GM12891 (cell line): ENCODE measurements at regions not wholly inside any gene's neighbourhood (a gene's known extent, or its start where the extent isn't known, plus 50 kb on each side); places are given as distances from the start of the nearest gene placed in this dataset.

Experiments used
- POLR2A ChIP-seq: IDR thresholded peaks from 2 replicates; pipeline ENCODE4 v1.6.1; 2011; ENCODE audit warnings: low read depth, low read length, control low read depth
- POLR2AphosphoS5 ChIP-seq: IDR thresholded peaks from 2 replicates; pipeline ENCODE4 v1.6.1; 2011; ENCODE audit warnings: low read depth, low read length, control low read depth
- SPI1 ChIP-seq: IDR thresholded peaks from 2 replicates; pipeline ENCODE4 v1.6.1; 2011; ENCODE audit warnings: low read depth, low read length, control low read depth
- TAF1 ChIP-seq: IDR thresholded peaks from 2 replicates; pipeline ENCODE4 v1.6.1; 2011; ENCODE audit warnings: low read depth, low read length, control low read depth

DNA sequence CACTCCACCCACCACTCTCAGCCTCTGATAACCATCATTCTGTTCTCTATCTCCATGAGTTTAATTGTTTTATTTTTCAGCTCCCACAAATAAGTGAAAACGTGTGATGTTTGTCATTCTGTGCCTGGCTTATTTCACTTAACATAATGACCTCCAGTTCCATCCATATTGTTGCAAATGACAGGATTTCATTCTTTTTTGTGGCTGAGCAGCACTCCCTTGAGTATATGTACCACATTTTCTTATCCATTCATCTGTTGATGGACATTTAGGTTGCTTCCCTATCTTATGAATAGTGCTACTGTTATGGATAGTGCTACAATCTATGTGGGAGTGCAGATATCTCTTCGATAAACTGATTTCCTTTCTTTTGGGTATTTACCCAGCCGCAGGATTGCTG is 103.3 kb upstream of the PDE7B start:
- TF ChIP-seq POLR2A (no peak), POLR2AphosphoS5 (no peak), SPI1 (no peak), TAF1 (no peak)
